MM.1S (cell line): ENCODE measurements at regions not wholly inside any gene's neighbourhood (a gene's known extent, or its start where the extent isn't known, plus 50 kb on each side); places are given as distances from the start of the nearest gene placed in this dataset.

ENCODE experiments used
- DNase-seq: peaks from one replicate; pipeline ENCODE4 v3.0.0-alpha.2; 2015
- H2AFZ ChIP-seq: fragments of 300-600 bp; sonication (generic); 2 replicates; pipeline ENCODE4 v1.6.0; 2016; ENCODE audit warnings: antibody characterized with exemption, low read length
- H3F3A ChIP-seq: fragments of 300-600 bp; sonication (generic); 2 replicates; pipeline ENCODE4 v1.6.1; 2016; ENCODE audit warnings: mild to moderate bottlenecking, antibody characterized with exemption, low read length, moderate library complexity, mixed read lengths; ENCODE audit not compliant: insufficient read depth
- H3K27ac ChIP-seq: fragments of 300-600 bp; sonication (generic); 2 replicates; pipeline ENCODE4 v1.5.1; 2016; ENCODE audit warnings: mild to moderate bottlenecking, low read length
- H3K27me3 ChIP-seq: fragments of 300-600 bp; sonication (generic); replicated peaks from 2 replicates; pipeline ENCODE4 v1.6.0; 2016; ENCODE audit warnings: low read length; ENCODE audit not compliant: insufficient read depth
- H3K36me3 ChIP-seq: fragments of 300-600 bp; sonication (generic); replicated peaks from 2 replicates; pipeline ENCODE4 v1.6.1; 2016; ENCODE audit warnings: mild to moderate bottlenecking, low read length, mixed read lengths; ENCODE audit not compliant: insufficient read depth
- H3K4me1 ChIP-seq: fragments of 300-600 bp; sonication (generic); 2 replicates; pipeline ENCODE4 v1.6.1; 2016; ENCODE audit warnings: low read length, mixed read lengths
- H3K4me2 ChIP-seq: fragments of 300-600 bp; sonication (generic); 2 replicates; pipeline ENCODE4 v1.6.0; 2016; ENCODE audit warnings: low read depth, low read length
- H3K4me3 ChIP-seq: fragments of 300-600 bp; sonication (generic); 2 replicates; pipeline ENCODE4 v1.5.1; 2016; ENCODE audit warnings: low read length, mixed read lengths
- H3K79me2 ChIP-seq: fragments of 300-600 bp; sonication (generic); 2 replicates; pipeline ENCODE4 v1.6.1; 2016; ENCODE audit warnings: mixed run types, low read length, mixed read lengths
- H3K9ac ChIP-seq: fragments of 300-600 bp; sonication (generic); 2 replicates; pipeline ENCODE4 v1.6.1; 2016; ENCODE audit warnings: low read length, mixed read lengths
- H3K9me2 ChIP-seq: fragments of 300-600 bp; sonication (generic); replicated peaks from 2 replicates; pipeline ENCODE4 v1.6.1; 2016; ENCODE audit warnings: mild to moderate bottlenecking, low read length, mixed read lengths; ENCODE audit not compliant: insufficient read depth
- H3K9me3 ChIP-seq: fragments of 300-600 bp; sonication (generic); replicated peaks from 2 replicates; pipeline ENCODE4 v1.6.1; 2016; ENCODE audit warnings: mild to moderate bottlenecking, low read length, mixed read lengths; ENCODE audit not compliant: insufficient read depth
- H4K20me1 ChIP-seq: fragments of 300-600 bp; sonication (generic); 2 replicates; pipeline ENCODE4 v1.6.1; 2016; ENCODE audit warnings: mild to moderate bottlenecking, low read length, moderate library complexity, mixed read lengths; ENCODE audit not compliant: insufficient read depth
- EZH2 ChIP-seq: fragments of 300-600 bp; sonication (generic); optimal IDR thresholded peaks from 2 replicates; pipeline ENCODE3; 2017; ENCODE audit warnings: low read depth, mild to moderate bottlenecking, antibody characterized with exemption, low read length, mixed read lengths
- EZH2phosphoT487 ChIP-seq: fragments of 300-600 bp; sonication (generic); IDR thresholded peaks from 2 replicates; pipeline ENCODE4 v1.6.1; 2018; ENCODE audit warnings: antibody characterized with exemption, low read length
- TF ChIP-seq, protein P1 (sequence below): fragments of 300-600 bp; sonication (generic); IDR thresholded peaks from 2 replicates; pipeline ENCODE4 v1.5.1; 2016; ENCODE audit warnings: antibody characterized with exemption, low read length, mixed read lengths

DNA sequence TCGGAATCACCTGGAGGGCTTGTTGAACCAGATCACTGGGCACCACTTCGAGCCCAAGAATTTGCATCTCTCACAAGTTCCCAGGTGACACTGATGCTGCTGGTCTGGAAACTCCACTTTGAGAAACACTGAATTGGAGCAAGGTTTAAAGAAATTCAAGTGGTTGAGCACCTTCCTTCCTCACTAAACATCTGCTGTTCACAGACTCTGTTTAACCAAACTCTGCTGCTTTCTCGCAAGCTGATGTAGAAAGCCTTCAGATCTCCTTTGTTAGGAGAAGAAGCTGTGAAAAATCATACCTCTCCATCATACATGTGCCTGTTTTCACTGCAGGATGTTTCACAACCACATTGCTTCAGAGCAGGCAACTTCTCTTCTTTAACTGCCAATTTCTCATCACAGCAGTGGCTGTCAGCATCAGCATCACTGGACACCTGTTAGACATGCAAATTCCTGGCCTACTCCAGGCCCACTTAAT lies 87.5 kb upstream of the TOP1 start:
- Histone ChIP-seq H3K27ac (no peak overlapping the region), H3K9ac (no peak overlapping the region), H3K4me2 (no peak overlapping the region)

GRCh38 chr20:40942006-40942405 lies 86.6 kb upstream of the TOP1 start:
- TF ChIP-seq EZH2phosphoT487 (no peak), EZH2 (no peak)
- TF ChIP-seq, protein P1, sequence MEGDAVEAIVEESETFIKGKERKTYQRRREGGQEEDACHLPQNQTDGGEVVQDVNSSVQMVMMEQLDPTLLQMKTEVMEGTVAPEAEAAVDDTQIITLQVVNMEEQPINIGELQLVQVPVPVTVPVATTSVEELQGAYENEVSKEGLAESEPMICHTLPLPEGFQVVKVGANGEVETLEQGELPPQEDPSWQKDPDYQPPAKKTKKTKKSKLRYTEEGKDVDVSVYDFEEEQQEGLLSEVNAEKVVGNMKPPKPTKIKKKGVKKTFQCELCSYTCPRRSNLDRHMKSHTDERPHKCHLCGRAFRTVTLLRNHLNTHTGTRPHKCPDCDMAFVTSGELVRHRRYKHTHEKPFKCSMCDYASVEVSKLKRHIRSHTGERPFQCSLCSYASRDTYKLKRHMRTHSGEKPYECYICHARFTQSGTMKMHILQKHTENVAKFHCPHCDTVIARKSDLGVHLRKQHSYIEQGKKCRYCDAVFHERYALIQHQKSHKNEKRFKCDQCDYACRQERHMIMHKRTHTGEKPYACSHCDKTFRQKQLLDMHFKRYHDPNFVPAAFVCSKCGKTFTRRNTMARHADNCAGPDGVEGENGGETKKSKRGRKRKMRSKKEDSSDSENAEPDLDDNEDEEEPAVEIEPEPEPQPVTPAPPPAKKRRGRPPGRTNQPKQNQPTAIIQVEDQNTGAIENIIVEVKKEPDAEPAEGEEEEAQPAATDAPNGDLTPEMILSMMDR, result no peak
- H2AFZ ChIP-seq, result no peak overlapping the region
- no peak overlapping the region for H3K27ac ChIP-seq

More for the DNA sequence above, 87.5 kb upstream of the TOP1 start:
- no peak overlapping the region for H2AFZ ChIP-seq
- H3K79me2 ChIP-seq, result no peaks in the 10 kb centered on the region
- H3K9me2 ChIP-seq, result no peaks in the 10 kb centered on the region
- no peaks in the 10 kb centered on the region for H4K20me1 ChIP-seq
- H3K4me3 ChIP-seq, result no peak overlapping the region
- H3K9me3 ChIP-seq, result no peaks in the 10 kb centered on the region
- TF ChIP-seq EZH2, result no peak
- TF ChIP-seq EZH2phosphoT487, result no peak
- TF ChIP-seq, protein P1, result no peak
- no peaks in the 10 kb centered on the region for H3K4me1 ChIP-seq
- no peaks in the 10 kb centered on the region for H3K36me3 ChIP-seq
- DNase-seq, result no peak
- H3F3A ChIP-seq, result no peaks in the 10 kb centered on the region
- H3K27me3 ChIP-seq, result no peaks in the 10 kb centered on the region

GRCh38 chr20:40942775-40943174 lies 85.8 kb upstream of the TOP1 start:
- Histone ChIP-seq H3K9me3 (no peaks in the 10 kb centered on the region), H3K4me3 (no peak overlapping the region), H3K9ac (no peak overlapping the region), H3K9me2 (no peaks in the 10 kb centered on the region), H4K20me1 (no peaks in the 10 kb centered on the region), H2AFZ (no peak overlapping the region), H3K79me2 (no peaks in the 10 kb centered on the region), H3K36me3 (no peaks in the 10 kb centered on the region), H3F3A (no peaks in the 10 kb centered on the region), H3K4me2 (no peak overlapping the region), H3K27me3 (no peaks in the 10 kb centered on the region), H3K4me1 (no peaks in the 10 kb centered on the region), H3K27ac (no peak overlapping the region)
- DNase-seq, result no peak
- TF ChIP-seq EZH2, result no peak

More at GRCh38 chr20:40942006-40942405, 86.6 kb upstream of the TOP1 start:
- no peaks in the 10 kb centered on the region for H3K9me3 ChIP-seq
- no peaks in the 10 kb centered on the region for H3K4me1 ChIP-seq
- no peaks in the 10 kb centered on the region for H3K27me3 ChIP-seq
- H3K4me2 ChIP-seq, result no peak overlapping the region
- H3K4me3 ChIP-seq, result no peak overlapping the region
- no peak for DNase-seq
- no peaks in the 10 kb centered on the region for H4K20me1 ChIP-seq
- H3K79me2 ChIP-seq, result no peaks in the 10 kb centered on the region
- H3K9ac ChIP-seq, result no peak overlapping the region
- H3K9me2 ChIP-seq, result no peaks in the 10 kb centered on the region
- H3F3A ChIP-seq, result no peaks in the 10 kb centered on the region
- H3K36me3 ChIP-seq, result no peaks in the 10 kb centered on the region

DNA sequence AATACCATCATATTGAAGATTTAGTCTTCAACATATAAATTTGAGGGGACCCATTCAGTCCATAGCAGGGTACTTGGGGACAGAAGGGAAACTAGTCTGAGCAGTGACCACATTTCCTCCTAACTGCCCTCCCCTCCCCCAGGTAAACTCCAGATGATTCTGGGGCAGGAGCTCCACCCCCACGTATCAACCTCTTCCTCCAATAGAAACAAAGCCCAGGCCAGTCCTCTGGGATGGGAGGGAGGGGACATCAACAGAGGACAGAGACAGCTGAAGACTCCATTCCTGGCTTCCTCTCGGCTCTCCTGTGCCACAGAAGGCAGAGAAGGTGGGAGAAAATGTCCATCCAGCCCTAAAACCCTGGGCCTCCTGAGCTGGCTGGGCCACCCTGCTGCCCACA lies 85.0 kb upstream of the TOP1 start:
- no peak overlapping the region for H3K27ac ChIP-seq
- H2AFZ ChIP-seq, result no peak overlapping the region
- H3K9ac ChIP-seq, result no peak overlapping the region
- H3K4me2 ChIP-seq, result no peak overlapping the region
- TF ChIP-seq, protein P1, result no peak
- TF ChIP-seq EZH2, result no peak
- no peak for TF ChIP-seq EZH2phosphoT487
- H4K20me1 ChIP-seq, result no peaks in the 10 kb centered on the region
- no peaks in the 10 kb centered on the region for H3K79me2 ChIP-seq
- no peak overlapping the region for H3K4me3 ChIP-seq
- H3K9me3 ChIP-seq, result no peaks in the 10 kb centered on the region
- no peaks in the 10 kb centered on the region for H3K9me2 ChIP-seq
- no peaks in the 10 kb centered on the region for H3K36me3 ChIP-seq
- H3F3A ChIP-seq, result no peaks in the 10 kb centered on the region
- H3K4me1 ChIP-seq, result no peaks in the 10 kb centered on the region
- DNase-seq, result no peak
- no peaks in the 10 kb centered on the region for H3K27me3 ChIP-seq
